Hepatocyte (in vitro differentiated cells): ENCODE measurements at regions not wholly inside any gene's neighbourhood (a gene's known extent, or its start where the extent isn't known, plus 50 kb on each side); places are given as distances from the start of the nearest gene placed in this dataset.
"Not testable (repeated sequence)": the region's sequence is repeated elsewhere in the genome, so short reads cannot be mapped to it uniquely, and the experiment has no call there.

Source experiments
- EZH2 ChIP-seq: fragments of 200-600 bp; sonication (generic); IDR thresholded peaks from 2 replicates; pipeline ENCODE4 v1.6.1; 2016; ENCODE audit warnings: antibody characterized with exemption, mild to moderate bottlenecking, borderline replicate concordance
- TF ChIP-seq, protein P1 (sequence below): fragments of 200-600 bp; sonication (generic); IDR thresholded peaks from 2 replicates; pipeline ENCODE4 v1.5.1; 2016; ENCODE audit warnings: antibody characterized with exemption, mild to moderate bottlenecking; ENCODE audit not compliant: poor library complexity

DNA sequence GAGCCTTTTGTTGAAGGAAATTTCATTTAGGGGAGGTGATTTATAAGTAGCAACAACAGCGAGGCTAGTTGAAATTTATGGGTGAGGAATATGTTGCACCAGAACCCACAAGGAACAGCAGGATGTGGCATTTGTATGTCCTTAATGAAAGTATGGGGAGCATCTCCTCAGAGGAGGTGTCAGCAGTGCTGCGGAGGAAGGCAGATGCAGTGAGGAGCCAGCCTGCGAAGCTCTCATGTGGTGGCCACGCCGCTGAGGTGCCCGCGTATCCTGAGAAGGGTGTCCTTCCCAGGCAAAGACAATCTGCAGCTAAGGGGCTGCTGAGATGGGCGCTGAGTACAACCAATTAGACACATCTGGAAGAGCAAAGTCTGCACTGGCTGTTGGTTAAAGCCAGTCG is 178.9 kb downstream of the POTEB start:
- not testable (repeated sequence) for TF ChIP-seq EZH2
- TF ChIP-seq, protein P1, sequence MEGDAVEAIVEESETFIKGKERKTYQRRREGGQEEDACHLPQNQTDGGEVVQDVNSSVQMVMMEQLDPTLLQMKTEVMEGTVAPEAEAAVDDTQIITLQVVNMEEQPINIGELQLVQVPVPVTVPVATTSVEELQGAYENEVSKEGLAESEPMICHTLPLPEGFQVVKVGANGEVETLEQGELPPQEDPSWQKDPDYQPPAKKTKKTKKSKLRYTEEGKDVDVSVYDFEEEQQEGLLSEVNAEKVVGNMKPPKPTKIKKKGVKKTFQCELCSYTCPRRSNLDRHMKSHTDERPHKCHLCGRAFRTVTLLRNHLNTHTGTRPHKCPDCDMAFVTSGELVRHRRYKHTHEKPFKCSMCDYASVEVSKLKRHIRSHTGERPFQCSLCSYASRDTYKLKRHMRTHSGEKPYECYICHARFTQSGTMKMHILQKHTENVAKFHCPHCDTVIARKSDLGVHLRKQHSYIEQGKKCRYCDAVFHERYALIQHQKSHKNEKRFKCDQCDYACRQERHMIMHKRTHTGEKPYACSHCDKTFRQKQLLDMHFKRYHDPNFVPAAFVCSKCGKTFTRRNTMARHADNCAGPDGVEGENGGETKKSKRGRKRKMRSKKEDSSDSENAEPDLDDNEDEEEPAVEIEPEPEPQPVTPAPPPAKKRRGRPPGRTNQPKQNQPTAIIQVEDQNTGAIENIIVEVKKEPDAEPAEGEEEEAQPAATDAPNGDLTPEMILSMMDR, result not testable (repeated sequence)
